GM12878 (cell line): ENCODE measurements at regions not wholly inside any gene's neighbourhood (a gene's known extent, or its start where the extent isn't known, plus 50 kb on each side); places are given as distances from the start of the nearest gene placed in this dataset.

Experiments used
- ATAC-seq: fragments of 200-7000 bp; cut with Tn5 transposase; 3 replicates; pipeline ENCODE4 v1.9.1; 2020; ENCODE audit warnings: mild to moderate bottlenecking, moderate library complexity
- BruUV-seq: library from RNA; stranded (reverse); fragments of 400-500 nt; replicated peaks from 2 replicates; lab custom pipeline; 2021; lab: Mats Ljungman, UMichigan
- CTCF ChIA-PET: fragments of 300-600 bp; sonication (Branson Sonifier 250); formaldehyde crosslinking; extraction: SDS; loops from one replicate; lab custom pipeline; 2021; ENCODE audit warnings: inconsistent platforms; lab: Yijun Ruan, JAX
- POLR2A ChIA-PET: fragments of 350-600 bp; formaldehyde crosslinking; extraction: SDS; loops from one replicate; lab custom pipeline; 2021; ENCODE audit warnings: inconsistent platforms; lab: Charles Lee
- RAD21 ChIA-PET: fragments of 300-600 bp; sonication (Branson Sonifier 250); formaldehyde crosslinking; loops from one replicate; lab custom pipeline; 2023; ENCODE audit warnings: antibody characterized with exemption; ENCODE audit not compliant: unreplicated experiment; lab: Charles Lee
- SMC1A ChIA-PET: fragments of 300-600 bp; sonication (Branson Sonifier 250); formaldehyde crosslinking; loops from one replicate; lab custom pipeline; 2023; ENCODE audit not compliant: unreplicated experiment, uncharacterized antibody; lab: Charles Lee
- DNase-seq: peaks from one replicate; pipeline ENCODE4 v3.0.0-alpha.2; 2011; ENCODE audit warnings: low read depth, low spot score
- FAIRE-seq: peaks from 3 replicates; lab custom pipeline; 2011; peaks lifted over from hg19 to GRCh38; lab: Jason Lieb, UNC
- H2AFZ ChIP-seq: 2 replicates; pipeline ENCODE4 v1.6.0; 2011; ENCODE audit warnings: low read depth, low read length, control low read depth; ENCODE audit not compliant: control insufficient read depth
- H3K27ac ChIP-seq: 2 replicates; pipeline ENCODE4 v1.5.1; 2011; ENCODE audit warnings: control low read depth; ENCODE audit not compliant: control insufficient read depth, insufficient read depth
- H3K27me3 ChIP-seq, 2 experiments: replicated peaks in 1 of 2; 2 replicates each; pipeline versions ENCODE4 v1.6.0 to v1.6.1; 2011; ENCODE audit warnings: low read length in 1 of 2; ENCODE audit not compliant: control insufficient read depth in 2 of 2, insufficient read depth in 2 of 2
- H3K36me3 ChIP-seq, 2 experiments: 2 replicates each; pipeline ENCODE4 v1.5.1; 2011; ENCODE audit warnings: low read length in 1 of 2; ENCODE audit not compliant: control insufficient read depth in 2 of 2, insufficient read depth in 2 of 2
- H3K4me1 ChIP-seq: 2 replicates; pipeline ENCODE4 v1.6.1; 2011; ENCODE audit warnings: mild to moderate bottlenecking, low read length, moderate library complexity, mixed read lengths; ENCODE audit not compliant: control insufficient read depth, insufficient read depth
- H3K4me2 ChIP-seq: 2 replicates; pipeline ENCODE4 v1.6.0; 2011; ENCODE audit warnings: control low read depth; ENCODE audit not compliant: control insufficient read depth, insufficient read depth
- H3K4me3 ChIP-seq: fragments of 200-600 bp; sonication (generic); 2 replicates; pipeline ENCODE4 v1.5.1; 2016
- H3K79me2 ChIP-seq: 2 replicates; pipeline ENCODE4 v1.6.0; 2011; ENCODE audit warnings: low read length; ENCODE audit not compliant: control insufficient read depth, insufficient read depth
- H3K9ac ChIP-seq: 2 replicates; pipeline ENCODE4 v1.8.0; 2011; ENCODE audit warnings: low read length, control low read depth, mixed read lengths; ENCODE audit not compliant: control insufficient read depth, insufficient read depth
- H3K9me3 ChIP-seq: replicated peaks from 3 replicates; pipeline ENCODE4 v1.5.1; 2011; ENCODE audit warnings: mild to moderate bottlenecking, low read length; ENCODE audit not compliant: control insufficient read depth, insufficient read depth
- H4K20me1 ChIP-seq: 2 replicates; pipeline ENCODE4 v1.6.0; 2011; ENCODE audit not compliant: control insufficient read depth, insufficient read depth
- ATF2 ChIP-seq: IDR thresholded peaks from 2 replicates; pipeline ENCODE4 v1.6.1; 2012; ENCODE audit warnings: low read length, inconsistent platforms
- BMI1 ChIP-seq: fragments of 450-650 bp; IDR thresholded peaks from 2 replicates; pipeline ENCODE4 v1.6.1; 2016; ENCODE audit warnings: mild to moderate bottlenecking, moderate library complexity, borderline replicate concordance
- CBX5 ChIP-seq: sonication (generic); IDR thresholded peaks from 2 replicates; pipeline ENCODE4 v1.6.1; 2016; ENCODE audit warnings: low read depth, moderate library complexity, mild to moderate bottlenecking, inconsistent platforms
- GABPA ChIP-seq: IDR thresholded peaks from 2 replicates; pipeline ENCODE4 v1.6.1; 2014; ENCODE audit warnings: antibody characterized with exemption, low read depth, mild to moderate bottlenecking, inconsistent platforms
- HCFC1 ChIP-seq: fragments of 150-350 bp; IDR thresholded peaks from 2 replicates; pipeline ENCODE4 v1.6.1; 2014; ENCODE audit warnings: low read length
- MYC ChIP-seq: IDR thresholded peaks from 2 replicates; pipeline ENCODE4 v1.6.1; 2011; ENCODE audit warnings: mild to moderate bottlenecking, low read length, moderate library complexity, inconsistent platforms; ENCODE audit not compliant: insufficient read depth, insufficient replicate concordance, insufficient read length, severe bottlenecking
- PAX8 ChIP-seq: fragments of 450-650 bp; IDR thresholded peaks from 2 replicates; pipeline ENCODE4 v1.6.1; 2017; ENCODE audit warnings: mild to moderate bottlenecking, moderate library complexity
- RAD51 ChIP-seq: fragments of 450-650 bp; IDR thresholded peaks from 2 replicates; pipeline ENCODE4 v1.6.1; 2016; ENCODE audit warnings: moderate library complexity, mild to moderate bottlenecking, inconsistent platforms
- RB1 ChIP-seq: fragments of 450-650 bp; formaldehyde crosslinking; IDR thresholded peaks from 2 replicates; pipeline ENCODE4 v1.6.1; 2017; ENCODE audit warnings: mild to moderate bottlenecking, borderline replicate concordance
- SUPT20H ChIP-seq: IDR thresholded peaks from 2 replicates; pipeline ENCODE4 v1.6.1; 2011; ENCODE audit warnings: low read depth, mild to moderate bottlenecking, low read length, moderate library complexity, borderline replicate concordance; ENCODE audit not compliant: control insufficient read depth
- TCF12 ChIP-seq: IDR thresholded peaks from 2 replicates; pipeline ENCODE4 v1.6.1; 2011; ENCODE audit warnings: low read depth, mild to moderate bottlenecking, low read length
- WRNIP1 ChIP-seq: IDR thresholded peaks from 2 replicates; pipeline ENCODE4 v1.6.1; 2011; ENCODE audit warnings: low read depth, low read length, improper control_type of control experiment, borderline replicate concordance
- YY1 ChIP-seq: IDR thresholded peaks from 2 replicates; pipeline ENCODE4 v1.6.1; 2011; ENCODE audit warnings: low read depth, mild to moderate bottlenecking, low read length
- WGBS: methylation state at CpG from one replicate; pipeline ENCODE4 v1.1.6; 2016; ENCODE audit warnings: low lambda C conversion rate; ENCODE audit not compliant: insufficient replicate concordance, insufficient coverage; ENCODE audit errors: missing lambda C conversion rate; 5-methylcytosine and 5-hydroxymethylcytosine counted together
- in situ Hi-C: fragments of 300-500 bp; cut with MboI; formaldehyde crosslinking; loops from 9 replicates; pipeline ENCODE4 v1.14.3; 2018; ENCODE audit warnings: mixed read lengths
- intact Hi-C: fragments of 100-400 bp; cut with micrococcal nuclease; formaldehyde crosslinking; loops from one replicate; pipeline ENCODE4 v1.14.2; 2022; ENCODE audit not compliant: unreplicated experiment
- TF ChIP-seq, protein P1 (sequence below): fragments of 150-350 bp; IDR thresholded peaks from 2 replicates; pipeline ENCODE4 v1.6.1; 2016; ENCODE audit warnings: low read depth, low read length

GRCh38 chr10:78385599-78385998, 351.9 kb downstream of the RPS24 start:
- intact Hi-C loops = no loop called here
- Histone ChIP-seq H3K9me3 (no peaks in the 10 kb centered on the region), H3K4me3 (no peak overlapping the region), H3K4me2 (no peak overlapping the region), H3K36me3 (no peaks in the 10 kb centered on the region), H3K9ac (no peak overlapping the region), H3K4me1 (no peaks in the 10 kb centered on the region), H3K27me3 (peaks cover 0 to 3% of the 10 kb centered on the region in 2 experiments; a peak in 3 of 4 replicates), H3K27ac (no peak overlapping the region), H3K79me2 (no peaks in the 10 kb centered on the region), H2AFZ (no peak overlapping the region), H4K20me1 (no peaks in the 10 kb centered on the region)
- ATAC-seq (no peak), DNase-seq (no peak), FAIRE-seq (no peak)
- POLR2A ChIA-PET = no interaction called here
- RAD21 ChIA-PET = no interaction called here
- in situ Hi-C loops = no loop called here
- 0% methylated on average over 5 of the region's 5 CpGs for whole genome bisulfite sequencing
- CTCF ChIA-PET = no interaction called here
- SMC1A ChIA-PET = no interaction called here
- BruUV-seq = no TSS peak
- TF ChIP-seq, protein P1, sequence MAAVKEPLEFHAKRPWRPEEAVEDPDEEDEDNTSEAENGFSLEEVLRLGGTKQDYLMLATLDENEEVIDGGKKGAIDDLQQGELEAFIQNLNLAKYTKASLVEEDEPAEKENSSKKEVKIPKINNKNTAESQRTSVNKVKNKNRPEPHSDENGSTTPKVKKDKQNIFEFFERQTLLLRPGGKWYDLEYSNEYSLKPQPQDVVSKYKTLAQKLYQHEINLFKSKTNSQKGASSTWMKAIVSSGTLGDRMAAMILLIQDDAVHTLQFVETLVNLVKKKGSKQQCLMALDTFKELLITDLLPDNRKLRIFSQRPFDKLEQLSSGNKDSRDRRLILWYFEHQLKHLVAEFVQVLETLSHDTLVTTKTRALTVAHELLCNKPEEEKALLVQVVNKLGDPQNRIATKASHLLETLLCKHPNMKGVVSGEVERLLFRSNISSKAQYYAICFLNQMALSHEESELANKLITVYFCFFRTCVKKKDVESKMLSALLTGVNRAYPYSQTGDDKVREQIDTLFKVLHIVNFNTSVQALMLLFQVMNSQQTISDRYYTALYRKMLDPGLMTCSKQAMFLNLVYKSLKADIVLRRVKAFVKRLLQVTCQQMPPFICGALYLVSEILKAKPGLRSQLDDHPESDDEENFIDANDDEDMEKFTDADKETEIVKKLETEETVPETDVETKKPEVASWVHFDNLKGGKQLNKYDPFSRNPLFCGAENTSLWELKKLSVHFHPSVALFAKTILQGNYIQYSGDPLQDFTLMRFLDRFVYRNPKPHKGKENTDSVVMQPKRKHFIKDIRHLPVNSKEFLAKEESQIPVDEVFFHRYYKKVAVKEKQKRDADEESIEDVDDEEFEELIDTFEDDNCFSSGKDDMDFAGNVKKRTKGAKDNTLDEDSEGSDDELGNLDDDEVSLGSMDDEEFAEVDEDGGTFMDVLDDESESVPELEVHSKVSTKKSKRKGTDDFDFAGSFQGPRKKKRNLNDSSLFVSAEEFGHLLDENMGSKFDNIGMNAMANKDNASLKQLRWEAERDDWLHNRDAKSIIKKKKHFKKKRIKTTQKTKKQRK = no peak
- TF ChIP-seq RAD51 = peak; percentile 62; the same call in 1 of the 2 replicates

DNA sequence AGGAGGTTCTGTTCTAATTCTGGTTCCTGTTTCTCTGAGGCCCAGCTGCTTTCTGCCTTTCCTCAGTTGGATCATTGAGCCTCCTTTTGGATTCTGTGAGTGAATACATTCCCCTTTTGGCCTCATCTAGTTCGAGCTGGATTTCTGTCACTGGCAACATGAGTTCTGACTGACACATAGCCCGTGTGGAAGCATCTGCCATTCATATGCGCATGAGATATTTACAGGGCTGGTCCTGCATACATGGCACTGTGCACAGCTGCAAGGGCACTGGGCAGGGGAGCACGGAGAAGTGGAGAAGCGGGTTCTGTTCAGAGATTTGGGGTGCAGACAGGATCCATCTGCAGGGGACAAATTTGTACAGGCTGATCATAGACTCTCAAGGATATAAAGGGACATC, 352.8 kb downstream of the RPS24 start:
- ATAC-seq = no peak
- Histone ChIP-seq H2AFZ (no peak overlapping the region), H3K4me2 (no peak overlapping the region), H3K27ac (no peak overlapping the region), H3K9ac (no peak overlapping the region), H3K36me3 (no peaks in the 10 kb centered on the region), H3K27me3 (peaks cover 0 to 5% of the 10 kb centered on the region in 2 experiments), H3K9me3 (no peaks in the 10 kb centered on the region), H3K79me2 (no peaks in the 10 kb centered on the region), H3K4me1 (no peaks in the 10 kb centered on the region), H4K20me1 (no peaks in the 10 kb centered on the region), H3K4me3 (no peak overlapping the region)
- DNase-seq = no peak
- SMC1A ChIA-PET = no interaction called here
- FAIRE-seq = no peak
- WGBS = 19% methylated on average over 5 of the region's 5 CpGs
- intact Hi-C loops = no loop called here
- POLR2A ChIA-PET = no interaction called here
- CTCF ChIA-PET = no interaction called here
- RAD21 ChIA-PET = no interaction called here
- in situ Hi-C loops = no loop called here
- BruUV-seq = no TSS peak
- TF ChIP-seq CBX5 (no peak), SUPT20H (no peak), BMI1 (no peak), HCFC1 (no peak), GABPA (no peak), ATF2 (no peak), WRNIP1 (no peak), RB1 (no peak), TCF12 (no peak), YY1 (no peak), PAX8 (no peak), MYC (no peak)
